ENCODE measurements at regions not wholly inside any gene's neighbourhood (a gene's known extent, or its start where the extent isn't known, plus 50 kb on each side); places are given as distances from the start of the nearest gene placed in this dataset.

- H3K4me2 ChIP-seq (ENCODE audit: insufficient read depth, insufficient read length, low read length) = no peak overlapping the region
- H3K4me3 Mint-ChIP-seq = no peak overlapping the region
- H3K9ac ChIP-seq (ENCODE audit: extremely low read depth, insufficient read length, low read length) = no peak overlapping the region
- H3K14ac ChIP-seq (ENCODE audit: insufficient read depth, low read length) = no peak overlapping the region
- no peak overlapping the region for H3K27ac Mint-ChIP-seq
- H3K18ac ChIP-seq (ENCODE audit: insufficient read length, low read depth, low read length) = no peak overlapping the region
- no peak overlapping the region for H4K8ac ChIP-seq (replicated peaks; ENCODE audit: insufficient read length, low read depth, low read length)
- no peaks in the 10 kb centered on the region for H3K23me2 ChIP-seq (ENCODE audit: insufficient read length, low read depth, low read length, poor library complexity, severe bottlenecking)
- no peak overlapping the region for H4K5ac ChIP-seq (ENCODE audit: insufficient read length, low read depth, low read length)
- no peak overlapping the region for H3K4ac ChIP-seq (ENCODE audit: low read depth, low read length)
- H3K36me3 Mint-ChIP-seq (ENCODE audit: insufficient read depth in 1 of 3, low read depth in 3 of 3) = 0 out of 7 replicates have a peak, but pooled peaks cover 0 to 3% (median 0%) of the 10 kb centered on the region in 3 experiments
- no peak overlapping the region for H2BK12ac ChIP-seq (ENCODE audit: insufficient read length, low read depth, low read length)
- no peak overlapping the region for H4K91ac ChIP-seq (ENCODE audit: insufficient read length, low read depth, low read length)
- no peak overlapping the region for H2BK20ac ChIP-seq (ENCODE audit: low read depth, low read length, poor library complexity, severe bottlenecking)
- no peaks in the 10 kb centered on the region for H3K27me3 Mint-ChIP-seq (ENCODE audit: low read depth)
- peaks cover 6% of the 10 kb centered on the region in 2 experiments; a peak in 3 of 4 replicates for H3K4me1 Mint-ChIP-seq
- no peaks in the 10 kb centered on the region for H3K9me3 ChIP-seq (ENCODE audit: control insufficient read depth, low read depth, low read length)
- H3K79me2 ChIP-seq (ENCODE audit: insufficient read depth, low read length) = no peaks in the 10 kb centered on the region
- H3K4me1 ChIP-seq (ENCODE audit: insufficient read depth, low read length) = no peaks in the 10 kb centered on the region
- no peaks in the 10 kb centered on the region for H3K79me1 ChIP-seq (ENCODE audit: insufficient read depth, low read depth, low read length, poor library complexity, severe bottlenecking)
- H2AK5ac ChIP-seq (ENCODE audit: insufficient read length, low read length) = no peak overlapping the region
- TF ChIP-seq, protein P1, sequence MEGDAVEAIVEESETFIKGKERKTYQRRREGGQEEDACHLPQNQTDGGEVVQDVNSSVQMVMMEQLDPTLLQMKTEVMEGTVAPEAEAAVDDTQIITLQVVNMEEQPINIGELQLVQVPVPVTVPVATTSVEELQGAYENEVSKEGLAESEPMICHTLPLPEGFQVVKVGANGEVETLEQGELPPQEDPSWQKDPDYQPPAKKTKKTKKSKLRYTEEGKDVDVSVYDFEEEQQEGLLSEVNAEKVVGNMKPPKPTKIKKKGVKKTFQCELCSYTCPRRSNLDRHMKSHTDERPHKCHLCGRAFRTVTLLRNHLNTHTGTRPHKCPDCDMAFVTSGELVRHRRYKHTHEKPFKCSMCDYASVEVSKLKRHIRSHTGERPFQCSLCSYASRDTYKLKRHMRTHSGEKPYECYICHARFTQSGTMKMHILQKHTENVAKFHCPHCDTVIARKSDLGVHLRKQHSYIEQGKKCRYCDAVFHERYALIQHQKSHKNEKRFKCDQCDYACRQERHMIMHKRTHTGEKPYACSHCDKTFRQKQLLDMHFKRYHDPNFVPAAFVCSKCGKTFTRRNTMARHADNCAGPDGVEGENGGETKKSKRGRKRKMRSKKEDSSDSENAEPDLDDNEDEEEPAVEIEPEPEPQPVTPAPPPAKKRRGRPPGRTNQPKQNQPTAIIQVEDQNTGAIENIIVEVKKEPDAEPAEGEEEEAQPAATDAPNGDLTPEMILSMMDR (conservative IDR thresholded peaks at IDR 0.05) = no peak
- H3K56ac ChIP-seq (ENCODE audit: insufficient read length, low read depth, low read length) = no peak overlapping the region
- no peaks in the 10 kb centered on the region for H4K20me1 ChIP-seq (ENCODE audit: control insufficient read depth, insufficient read depth, insufficient read length)
- H3K27me3 ChIP-seq (ENCODE audit: insufficient read depth, low read length) = no peaks in the 10 kb centered on the region
- H3K27ac ChIP-seq (ENCODE audit: insufficient read length, low read depth, low read length) = no peak overlapping the region
- no peak for DNase-seq
- no peak overlapping the region for H2BK120ac ChIP-seq (ENCODE audit: low read depth, low read length, poor library complexity, severe bottlenecking)
- H2BK5ac ChIP-seq (ENCODE audit: insufficient read length, low read length) = no peak overlapping the region
- H2BK15ac ChIP-seq (ENCODE audit: low read depth, low read length) = no peak overlapping the region
- no peak overlapping the region for H3T11ph ChIP-seq (ENCODE audit: low read length)
- no CpG with 5 or more reads among the region's 3 CpGs for WGBS (ENCODE audit: extremely low coverage, insufficient read length, low lambda C conversion rate)
- H2AFZ ChIP-seq (ENCODE audit: low read length) = no peak overlapping the region
- no peak overlapping the region for H3K23ac ChIP-seq (ENCODE audit: insufficient read length, low read depth, low read length)
- no peaks in the 10 kb centered on the region; a peak in 2 of 5 replicates for H3K9me3 Mint-ChIP-seq
Observed at GRCh38 chr3:98978068-98978811, 76.7 kb upstream of the DCBLD2 start.
